CD4-positive, alpha-beta T cell treated with Interleukin-12 subunit alpha and Interleukin-12 subunit beta, for 1 hour (primary cell): ENCODE measurements at regions not wholly inside any gene's neighbourhood (a gene's known extent, or its start where the extent isn't known, plus 50 kb on each side); places are given as distances from the start of the nearest gene placed in this dataset.

ENCODE experiments used
- DNase-seq: peaks from one replicate; pipeline ENCODE4 v3.0.0-alpha.2; 2020

- no peak for DNase-seq
Measured at GRCh38 chr4:22094217-22094616, 145.6 kb upstream of the KCNIP4 start.

- DNase-seq: no peak
Measured at GRCh38 chr4:22093126-22093525, 144.6 kb upstream of the KCNIP4 start.

GRCh38 chr4:22091906-22092305 is 143.3 kb upstream of the KCNIP4 start:
- DNase-seq: no peak

GRCh38 chr4:22091352-22091717 is 142.8 kb upstream of the KCNIP4 start:
- no peak for DNase-seq

GRCh38 chr4:22090661-22091351 is 142.2 kb upstream of the KCNIP4 start:
- no peak for DNase-seq

GRCh38 chr4:22077571-22077970 is 129.0 kb upstream of the KCNIP4 start:
- DNase-seq: no peak

- no peak for DNase-seq
Measured at GRCh38 chr4:22072726-22073125, 124.2 kb upstream of the KCNIP4 start.

- DNase-seq: no peak
Measured at GRCh38 chr4:22072240-22072639, 123.7 kb upstream of the KCNIP4 start.

- no peak for DNase-seq
Measured at GRCh38 chr4:22071749-22072148, 123.2 kb upstream of the KCNIP4 start.

- no peak for DNase-seq
Measured at GRCh38 chr4:22070256-22070655, 121.7 kb upstream of the KCNIP4 start.

GRCh38 chr4:22063613-22064012 is 115.0 kb upstream of the KCNIP4 start:
- no peak for DNase-seq

GRCh38 chr4:22062676-22063075 is 114.1 kb upstream of the KCNIP4 start:
- DNase-seq: no peak

- no peak for DNase-seq
Measured at GRCh38 chr4:22055954-22056353, 107.4 kb upstream of the KCNIP4 start.

- DNase-seq: no peak
Measured at GRCh38 chr4:22052076-22052475, 103.5 kb upstream of the KCNIP4 start.

GRCh38 chr4:22048323-22048722 is 99.8 kb upstream of the KCNIP4 start:
- no peak for DNase-seq

GRCh38 chr4:22047793-22048192 is 99.2 kb upstream of the KCNIP4 start:
- no peak for DNase-seq

GRCh38 chr4:22045051-22045630 is 96.6 kb upstream of the KCNIP4 start:
- no peak for DNase-seq

- DNase-seq: no peak
Measured at GRCh38 chr4:22031423-22031822, 82.9 kb upstream of the KCNIP4 start.

- DNase-seq: no peak
Measured at GRCh38 chr4:22030881-22031280, 82.3 kb upstream of the KCNIP4 start.

GRCh38 chr4:22030307-22030706 is 81.7 kb upstream of the KCNIP4 start:
- no peak for DNase-seq

- no peak for DNase-seq
Measured at GRCh38 chr4:22029803-22030202, 81.2 kb upstream of the KCNIP4 start.

GRCh38 chr4:22021106-22021505 is 72.5 kb upstream of the KCNIP4 start:
- DNase-seq: no peak

- no peak for DNase-seq
Measured at GRCh38 chr4:22020129-22020528, 71.6 kb upstream of the KCNIP4 start.

- no peak for DNase-seq
Measured at GRCh38 chr4:22019676-22020075, 71.1 kb upstream of the KCNIP4 start.

- DNase-seq: no peak
Measured at GRCh38 chr4:22014222-22014741, 65.7 kb upstream of the KCNIP4 start.
